Mammary epithelial cell (primary cell): ENCODE measurements at regions not wholly inside any gene's neighbourhood (a gene's known extent, or its start where the extent isn't known, plus 50 kb on each side); places are given as distances from the start of the nearest gene placed in this dataset.
"Not testable (repeated sequence)": the region's sequence is repeated elsewhere in the genome, so short reads cannot be mapped to it uniquely, and the experiment has no call there.

ENCODE experiments used
- EZH2 ChIP-seq: IDR thresholded peaks from 2 replicates; pipeline ENCODE4 v1.6.1; 2012; ENCODE audit warnings: low read length, inconsistent platforms, borderline replicate concordance
- TF ChIP-seq, protein P1 (sequence below), 2 donors: IDR thresholded peaks in 1 of 2; conservative IDR thresholded peaks in 1 of 2; 2 replicates each; pipeline ENCODE4 v1.5.1; 2011 to 2012; ENCODE audit warnings: inconsistent platforms in 2 of 2, low read length in 2 of 2, mild to moderate bottlenecking in 2 of 2, control low read depth in 1 of 2, low read depth in 1 of 2; ENCODE audit not compliant: insufficient read depth in 1 of 2; ENCODE audit errors: extremely low read depth in 1 of 2

- TF ChIP-seq EZH2, result not testable (repeated sequence)
- TF ChIP-seq, protein P1, sequence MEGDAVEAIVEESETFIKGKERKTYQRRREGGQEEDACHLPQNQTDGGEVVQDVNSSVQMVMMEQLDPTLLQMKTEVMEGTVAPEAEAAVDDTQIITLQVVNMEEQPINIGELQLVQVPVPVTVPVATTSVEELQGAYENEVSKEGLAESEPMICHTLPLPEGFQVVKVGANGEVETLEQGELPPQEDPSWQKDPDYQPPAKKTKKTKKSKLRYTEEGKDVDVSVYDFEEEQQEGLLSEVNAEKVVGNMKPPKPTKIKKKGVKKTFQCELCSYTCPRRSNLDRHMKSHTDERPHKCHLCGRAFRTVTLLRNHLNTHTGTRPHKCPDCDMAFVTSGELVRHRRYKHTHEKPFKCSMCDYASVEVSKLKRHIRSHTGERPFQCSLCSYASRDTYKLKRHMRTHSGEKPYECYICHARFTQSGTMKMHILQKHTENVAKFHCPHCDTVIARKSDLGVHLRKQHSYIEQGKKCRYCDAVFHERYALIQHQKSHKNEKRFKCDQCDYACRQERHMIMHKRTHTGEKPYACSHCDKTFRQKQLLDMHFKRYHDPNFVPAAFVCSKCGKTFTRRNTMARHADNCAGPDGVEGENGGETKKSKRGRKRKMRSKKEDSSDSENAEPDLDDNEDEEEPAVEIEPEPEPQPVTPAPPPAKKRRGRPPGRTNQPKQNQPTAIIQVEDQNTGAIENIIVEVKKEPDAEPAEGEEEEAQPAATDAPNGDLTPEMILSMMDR (conservative IDR thresholded peaks at IDR 0.05 in 1 of 2, IDR thresholded peaks at IDR 0.05 in 1 of 2; ENCODE audit: extremely low read depth in 1 of 2, insufficient read depth in 1 of 2, low read depth in 1 of 2, low read length in 2 of 2), result not testable (repeated sequence)
These were observed 188.7 kb upstream of the NDUFV2 start for GRCh38 chr18:8913606-8914403.
